Activated CD4-positive, alpha-beta T cell treated with anti-CD3 and anti-CD28 coated beads for 24 hours (primary cell): ENCODE measurements at regions not wholly inside any gene's neighbourhood (a gene's known extent, or its start where the extent isn't known, plus 50 kb on each side); places are given as distances from the start of the nearest gene placed in this dataset.

ENCODE experiments used
- DNase-seq, 2 donors: peaks; one replicate each; pipeline ENCODE4 v3.0.0-alpha.2; 2020; ENCODE audit warnings: low read depth in 2 of 2

- no peak for DNase-seq
These were observed 68.3 kb downstream of the CHST1 start for GRCh38 chr11:45597097-45597496.

- no peak for DNase-seq
These were observed 68.9 kb downstream of the CHST1 start for GRCh38 chr11:45596571-45596970.

- DNase-seq = no peak
These were observed 71.4 kb downstream of the CHST1 start for GRCh38 chr11:45593992-45594391.

GRCh38 chr11:45592636-45593035 lies 72.8 kb downstream of the CHST1 start:
- no peak for DNase-seq

- DNase-seq = no peak
These were observed 74.7 kb downstream of the CHST1 start for GRCh38 chr11:45590743-45591142.

GRCh38 chr11:45585205-45585604 lies 80.2 kb downstream of the CHST1 start:
- no peak for DNase-seq

GRCh38 chr11:45583981-45584566 lies 81.3 kb downstream of the CHST1 start:
- DNase-seq = no peak

GRCh38 chr11:45580399-45580798 lies 85.0 kb downstream of the CHST1 start:
- DNase-seq = no peak

- no peak for DNase-seq
These were observed 87.1 kb downstream of the CHST1 start for GRCh38 chr11:45578316-45578715.

GRCh38 chr11:45577752-45578151 lies 87.7 kb downstream of the CHST1 start:
- no peak for DNase-seq

GRCh38 chr11:45576461-45577215 lies 88.8 kb downstream of the CHST1 start:
- no peak for DNase-seq

- DNase-seq = no peak
These were observed 91.7 kb downstream of the CHST1 start for GRCh38 chr11:45573728-45574127.

GRCh38 chr11:45572354-45573123 lies 92.9 kb downstream of the CHST1 start:
- DNase-seq = no peak

- DNase-seq = no peak
These were observed 95.6 kb downstream of the CHST1 start for GRCh38 chr11:45569776-45570175.

- no peak for DNase-seq
These were observed 97.4 kb downstream of the CHST1 start for GRCh38 chr11:45568049-45568448.

- DNase-seq = no peak
These were observed 99.9 kb downstream of the CHST1 start for GRCh38 chr11:45565446-45565988.

- DNase-seq = no peak
These were observed 101.6 kb downstream of the CHST1 start for GRCh38 chr11:45563810-45564209.

GRCh38 chr11:45563171-45563570 lies 102.3 kb downstream of the CHST1 start:
- no peak for DNase-seq

- DNase-seq = no peak
These were observed 104.5 kb downstream of the CHST1 start for GRCh38 chr11:45560913-45561281.

GRCh38 chr11:45560155-45560912 lies 105.1 kb downstream of the CHST1 start:
- DNase-seq = no peak

- DNase-seq = no peak
These were observed 108.3 kb downstream of the CHST1 start for GRCh38 chr11:45556851-45557707.
